HG03139 (cell line): ENCODE measurements at regions not wholly inside any gene's neighbourhood (a gene's known extent, or its start where the extent isn't known, plus 50 kb on each side); places are given as distances from the start of the nearest gene placed in this dataset.

Source experiments
- ATAC-seq: cut with Tn5 transposase; IDR thresholded peaks from one replicate; pipeline ENCODE4 v1.9.1; 2021; ENCODE audit not compliant: unreplicated experiment

- ATAC-seq, result no peak
These were observed 752.6 kb upstream of the NR2F2 start for GRCh38 chr15:95577927-95578326.

- no peak for ATAC-seq
These were observed 750.4 kb upstream of the NR2F2 start for GRCh38 chr15:95580121-95580520.

DNA sequence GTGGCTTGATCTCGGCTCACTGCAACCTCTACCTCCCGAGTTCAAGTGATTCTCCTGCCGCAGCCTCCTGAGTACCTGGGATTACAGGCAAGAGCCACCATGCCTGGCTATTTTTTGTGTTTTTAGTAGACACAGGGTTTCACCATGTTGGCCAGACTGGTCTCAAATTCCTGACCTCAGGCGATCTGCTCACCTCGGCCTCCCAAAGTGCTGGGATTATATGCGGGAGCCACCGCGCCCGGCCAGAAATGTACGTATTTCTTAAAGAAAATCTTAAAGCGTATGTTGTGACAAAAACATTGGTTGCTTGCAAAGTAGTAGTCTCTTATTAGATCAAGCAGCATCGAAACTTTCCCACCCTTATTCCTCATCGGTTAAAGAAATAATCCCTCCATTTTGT is 748.9 kb upstream of the NR2F2 start:
- no peak for ATAC-seq

- ATAC-seq, result no peak
These were observed 746.4 kb upstream of the NR2F2 start for GRCh38 chr15:95584088-95584487.

DNA sequence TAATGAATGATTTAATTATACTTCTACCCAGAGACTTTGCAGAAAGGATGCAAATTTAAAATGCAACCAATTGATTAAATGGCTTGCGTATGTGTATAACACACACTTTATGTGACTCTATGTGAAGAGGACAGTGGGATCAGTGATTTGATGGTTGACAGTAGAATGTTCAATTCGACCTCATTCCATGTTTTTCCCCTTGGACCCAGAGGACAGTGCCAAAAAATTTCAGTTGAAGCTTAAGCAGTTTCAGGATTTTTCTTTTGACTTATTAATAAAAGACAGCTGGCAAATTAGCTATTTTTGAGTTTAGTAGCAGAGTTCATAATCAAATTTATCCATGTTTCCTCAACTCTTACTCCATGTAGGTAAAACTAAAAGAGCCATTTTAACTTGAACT is 742.4 kb upstream of the NR2F2 start:
- ATAC-seq, result no peak

DNA sequence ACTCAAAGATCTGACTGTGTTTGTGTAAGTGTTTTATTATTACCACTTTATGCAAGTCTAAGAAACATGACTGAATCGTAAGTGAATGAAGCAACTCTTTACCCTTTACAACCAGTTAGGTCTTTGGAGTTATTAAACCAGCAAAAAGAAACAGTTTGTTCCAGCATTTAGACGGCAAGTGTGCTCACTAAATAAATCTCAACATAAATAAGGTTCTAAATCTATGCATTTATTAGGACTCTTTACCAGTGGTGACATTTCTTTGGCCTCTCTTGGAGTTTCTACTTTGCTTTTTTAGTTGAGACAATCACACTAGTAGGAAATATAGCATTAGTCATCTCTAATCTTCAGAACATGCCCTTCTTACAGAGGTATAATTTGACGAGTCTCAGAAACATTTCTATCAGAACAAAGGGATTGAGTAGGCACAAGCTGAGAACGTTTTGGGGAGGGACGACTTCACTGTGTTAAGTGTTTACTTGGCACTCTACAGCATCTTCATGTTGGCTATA is 739.9 kb upstream of the NR2F2 start:
- ATAC-seq, result no peak

- ATAC-seq, result no peak
These were observed 739.2 kb upstream of the NR2F2 start for GRCh38 chr15:95591270-95591669.

- no peak for ATAC-seq
These were observed 738.6 kb upstream of the NR2F2 start for GRCh38 chr15:95591886-95592285.

GRCh38 chr15:95594496-95594895 is 736.0 kb upstream of the NR2F2 start:
- no peak for ATAC-seq

- ATAC-seq, result no peak
These were observed 734.7 kb upstream of the NR2F2 start for GRCh38 chr15:95595759-95596158.

DNA sequence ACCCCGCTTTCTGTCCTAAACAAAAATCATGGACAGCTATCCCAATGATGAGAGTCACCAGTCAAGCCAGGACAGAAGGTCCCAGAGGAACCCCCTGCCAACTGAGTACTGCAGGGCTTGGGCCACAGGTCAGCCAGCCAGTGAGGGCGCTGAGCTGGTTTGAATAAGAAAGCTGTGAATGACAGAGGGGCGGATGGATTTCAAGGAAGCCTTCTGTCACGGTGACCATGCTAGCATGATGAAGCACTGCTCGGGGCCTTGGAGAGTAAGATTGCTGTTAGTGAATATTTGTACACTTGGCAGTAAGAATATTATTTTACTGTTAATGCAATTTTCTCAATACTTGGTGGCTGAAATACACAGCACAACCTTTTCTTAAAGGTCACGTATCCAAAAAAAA is 734.0 kb upstream of the NR2F2 start:
- no peak for ATAC-seq

DNA sequence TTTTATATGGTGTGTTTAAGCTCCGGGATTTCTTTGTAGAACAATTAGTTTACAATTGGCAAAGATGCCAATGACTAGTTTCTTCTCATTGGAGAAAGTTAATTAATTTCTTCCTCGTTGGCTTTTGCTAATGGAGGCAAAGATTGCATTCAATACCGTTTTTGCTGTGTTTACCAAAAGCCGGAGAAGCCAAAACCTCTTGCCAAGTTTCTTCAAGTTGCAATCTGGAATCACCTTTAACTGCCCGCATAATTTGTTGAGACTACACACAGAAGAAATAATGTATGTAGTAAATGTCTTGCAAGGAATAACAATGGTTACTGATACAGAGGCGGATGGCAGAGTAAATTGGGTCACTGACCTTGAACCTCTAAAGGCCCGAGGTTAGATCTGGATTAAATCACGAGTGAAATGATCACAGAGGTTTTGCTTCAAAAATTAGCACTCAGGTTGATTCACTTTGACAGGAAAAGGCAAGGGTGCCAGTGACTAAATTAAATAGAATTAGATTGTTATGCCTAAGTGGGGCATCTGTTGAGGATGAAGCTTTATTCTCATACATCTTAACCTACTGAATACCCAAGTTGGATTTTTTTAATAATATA is 732.1 kb upstream of the NR2F2 start:
- no peak for ATAC-seq

DNA sequence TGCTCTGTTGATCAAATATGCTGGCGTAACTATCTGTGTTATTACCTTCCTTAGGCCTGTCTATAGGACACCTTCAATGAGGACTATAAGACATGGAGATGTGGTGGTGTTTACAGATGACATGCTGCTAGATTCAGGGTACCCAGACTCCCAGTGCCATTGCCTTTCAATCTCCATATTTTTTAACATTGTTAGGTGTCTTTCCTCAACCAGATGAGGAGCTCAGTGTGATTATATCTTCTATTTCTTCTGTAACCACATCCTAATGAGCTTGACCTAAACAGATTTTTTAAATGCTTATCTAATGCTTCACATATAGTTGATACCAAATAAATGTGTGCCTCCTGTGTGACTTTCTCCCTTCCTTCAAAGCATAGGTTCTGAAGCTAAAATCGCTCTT is 730.1 kb upstream of the NR2F2 start:
- ATAC-seq, result no peak

- no peak for ATAC-seq
These were observed 729.6 kb upstream of the NR2F2 start for GRCh38 chr15:95600884-95601283.

DNA sequence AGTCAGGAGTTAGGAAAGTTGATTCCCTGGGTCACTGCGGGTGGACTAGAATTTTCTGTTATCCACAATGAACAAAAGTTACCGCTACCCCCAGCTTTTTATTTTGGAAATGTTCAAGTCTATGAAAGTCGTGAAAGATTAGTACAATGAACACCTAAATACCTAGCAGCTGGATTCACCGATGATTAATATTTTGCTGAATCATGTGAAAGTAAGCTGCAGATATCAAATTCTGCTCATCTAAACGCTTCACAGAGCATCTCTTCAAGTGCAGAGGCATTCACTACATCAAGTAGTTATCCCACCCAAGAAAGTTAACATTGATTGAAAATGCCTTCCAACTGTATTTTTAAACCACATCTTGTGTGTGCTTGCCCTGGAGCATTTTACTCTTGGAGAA is 729.0 kb upstream of the NR2F2 start:
- no peak for ATAC-seq

DNA sequence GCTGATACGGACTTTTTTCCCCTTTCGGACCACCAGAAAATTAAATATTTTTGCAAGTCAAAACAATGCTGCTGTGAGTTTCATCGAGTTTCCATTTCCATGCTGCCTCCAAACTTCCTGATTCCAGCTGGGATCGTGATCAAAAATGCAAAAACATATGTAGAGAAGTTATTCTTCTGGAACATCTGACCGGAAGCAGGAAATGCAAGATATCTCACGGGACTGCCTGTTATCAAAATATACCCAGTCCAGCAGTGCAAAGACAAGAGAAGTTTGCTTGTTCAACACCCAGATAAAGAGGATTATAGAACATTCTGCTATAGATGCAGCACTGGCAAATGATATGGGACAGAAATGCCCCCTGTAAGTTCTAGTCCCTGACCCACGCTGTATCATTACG is 726.7 kb upstream of the NR2F2 start:
- ATAC-seq, result no peak

GRCh38 chr15:95604634-95605036 is 725.9 kb upstream of the NR2F2 start:
- ATAC-seq, result no peak

DNA sequence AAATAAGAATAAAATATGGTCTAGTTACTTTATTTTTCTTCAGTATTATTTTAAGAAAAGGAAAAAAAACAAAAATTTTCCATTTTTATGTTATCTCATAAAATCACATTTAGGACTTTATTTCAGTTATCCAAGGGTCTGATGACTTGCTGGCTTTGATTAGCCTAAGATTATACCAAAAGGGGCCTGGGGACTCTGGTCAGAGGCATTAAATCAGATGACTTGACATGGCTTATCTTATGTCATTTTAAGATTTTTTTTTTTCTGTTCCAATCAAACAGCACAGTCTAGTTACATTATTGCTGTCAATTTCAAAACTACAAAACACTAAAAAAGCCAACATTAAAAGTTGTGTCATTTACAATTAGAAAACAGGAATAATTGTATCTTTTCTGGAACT is 725.4 kb upstream of the NR2F2 start:
- ATAC-seq, result no peak

DNA sequence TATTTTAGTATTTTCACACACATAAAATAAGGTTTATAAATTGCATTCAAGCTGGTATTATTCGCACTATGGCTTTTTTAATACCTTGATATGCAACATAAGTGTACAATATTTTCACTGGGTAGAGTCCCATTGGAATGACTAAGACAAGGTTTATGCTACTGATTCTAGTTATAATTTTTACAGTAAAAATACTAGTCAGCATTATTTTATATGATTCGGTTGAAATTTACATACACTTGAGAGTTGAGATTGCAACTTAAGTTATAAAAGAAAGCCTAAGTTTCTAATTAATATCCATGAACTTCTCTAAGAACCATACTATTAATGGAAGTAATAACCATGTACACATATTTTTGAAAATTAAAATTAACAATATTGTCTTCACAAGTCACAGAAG is 723.9 kb upstream of the NR2F2 start:
- ATAC-seq, result no peak

GRCh38 chr15:95608371-95608770 is 722.1 kb upstream of the NR2F2 start:
- ATAC-seq, result no peak

GRCh38 chr15:95609096-95609495 is 721.4 kb upstream of the NR2F2 start:
- no peak for ATAC-seq

DNA sequence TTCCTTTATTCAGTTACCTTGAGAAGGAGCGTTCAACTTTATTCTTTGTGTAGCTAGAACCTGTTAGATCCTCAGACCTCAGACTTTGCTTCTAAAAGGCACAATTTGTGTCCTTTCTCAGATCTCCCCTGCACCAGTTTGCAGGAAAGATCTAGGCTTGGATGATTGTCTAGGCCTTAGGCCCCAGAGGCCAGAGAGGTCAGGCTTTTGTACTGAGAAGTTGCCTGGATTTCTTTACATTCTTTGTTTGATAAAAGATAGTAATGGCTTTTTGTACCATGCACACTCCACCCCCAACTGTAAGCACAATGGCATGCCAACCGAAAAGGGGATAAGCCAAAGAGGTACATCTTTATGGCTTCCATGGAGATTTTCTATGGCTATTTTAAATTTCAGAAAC is 719.6 kb upstream of the NR2F2 start:
- no peak for ATAC-seq

DNA sequence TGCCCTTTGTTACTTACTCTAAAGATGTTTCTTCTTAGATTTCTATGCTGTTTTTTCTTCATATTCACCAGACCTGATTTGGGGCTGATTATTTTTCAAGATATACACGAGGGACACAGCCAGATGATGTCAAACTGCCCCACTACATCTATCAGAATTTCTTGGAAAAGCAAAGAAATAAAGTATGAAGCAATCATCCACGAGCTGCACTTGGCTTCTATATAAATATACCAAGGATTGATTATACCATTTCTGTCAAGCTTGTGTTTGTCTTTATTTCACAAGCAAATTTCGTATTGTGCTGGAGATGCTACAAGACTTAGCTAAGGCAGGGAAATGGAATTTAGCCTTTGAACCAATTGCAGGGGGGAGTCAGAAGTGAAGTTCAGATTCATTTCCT is 715.1 kb upstream of the NR2F2 start:
- ATAC-seq, result no peak
